Fibroblast of peridontal ligament (primary cell): ENCODE measurements at regions not wholly inside any gene's neighbourhood (a gene's known extent, or its start where the extent isn't known, plus 50 kb on each side); places are given as distances from the start of the nearest gene placed in this dataset.

Source experiments
- DNase-seq: peaks from one replicate; pipeline ENCODE4 v3.0.0-alpha.2; 2010; ENCODE audit errors: extremely low read depth

GRCh38 chr1:67560580-67561255 lies 124.3 kb upstream of the GADD45A start:
- peak; percentile 44 for DNase-seq

GRCh38 chr1:67561704-67562113 lies 123.3 kb upstream of the GADD45A start:
- DNase-seq = peak; percentile 83

DNA sequence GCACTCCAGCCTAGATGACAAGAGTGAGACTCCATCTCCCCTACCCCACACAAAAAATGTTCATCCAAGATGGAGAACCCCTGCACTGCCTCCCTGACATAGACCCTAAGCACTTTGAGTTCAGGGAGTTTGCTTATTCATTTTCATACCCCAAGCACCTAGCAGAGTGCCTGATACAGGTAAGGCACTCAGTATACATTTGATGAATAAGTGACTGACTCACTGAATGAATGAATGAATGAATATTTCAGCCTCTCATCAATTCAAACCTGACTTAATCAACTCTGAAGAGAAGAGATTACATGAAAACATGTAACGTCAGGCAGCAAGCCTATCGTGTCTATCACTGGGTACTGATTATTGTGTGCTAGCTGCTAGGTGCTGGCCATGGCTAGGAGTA lies 121.3 kb upstream of the GADD45A start:
- no peak for DNase-seq

DNA sequence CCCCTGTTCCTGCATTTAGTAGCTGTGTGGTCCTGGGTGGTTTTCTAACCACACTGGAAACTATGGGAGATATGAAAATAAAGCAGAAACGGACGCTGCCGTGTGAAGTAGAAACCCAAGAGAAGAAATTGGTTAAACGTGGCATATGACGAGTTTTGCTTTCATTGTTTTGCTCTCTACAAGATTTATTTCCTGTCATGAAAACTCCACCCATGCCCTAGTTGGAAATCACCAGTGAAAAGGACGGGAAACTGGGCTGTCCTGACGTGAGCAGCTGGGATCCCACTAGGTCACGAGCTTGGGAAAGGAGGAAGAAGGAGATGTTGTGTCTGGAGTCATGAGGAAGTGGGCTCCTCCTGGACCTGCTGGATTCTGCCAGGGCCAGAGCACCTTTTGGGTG lies 120.8 kb upstream of the GADD45A start:
- DNase-seq = peak; percentile 82

- no peak for DNase-seq
These were observed 118.1 kb upstream of the GADD45A start for GRCh38 chr1:67566803-67567377.

- DNase-seq = peak; percentile 86
These were observed 114.4 kb upstream of the GADD45A start for GRCh38 chr1:67570486-67571143.

DNA sequence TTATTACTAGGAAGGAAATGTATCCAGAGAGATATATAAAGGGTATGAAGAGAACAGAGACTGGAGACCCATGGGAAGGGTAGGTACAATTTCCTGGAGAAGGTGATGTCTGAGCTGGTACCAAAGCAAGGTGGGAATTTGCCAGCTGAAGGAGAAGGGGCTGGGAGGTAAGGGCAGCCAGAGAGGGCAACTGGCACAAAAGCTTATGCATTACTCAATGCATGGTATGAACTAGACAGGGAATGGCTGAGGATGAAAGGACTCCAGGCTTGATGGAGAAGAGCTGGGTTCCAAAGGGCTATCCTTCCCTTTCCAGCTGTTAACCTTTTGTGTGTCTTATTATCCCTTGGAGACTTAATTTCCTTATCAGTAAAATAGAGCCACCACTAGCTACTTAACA lies 113.6 kb upstream of the GADD45A start:
- no peak for DNase-seq

GRCh38 chr1:67571901-67572593 lies 113.0 kb upstream of the GADD45A start:
- no peak for DNase-seq

DNA sequence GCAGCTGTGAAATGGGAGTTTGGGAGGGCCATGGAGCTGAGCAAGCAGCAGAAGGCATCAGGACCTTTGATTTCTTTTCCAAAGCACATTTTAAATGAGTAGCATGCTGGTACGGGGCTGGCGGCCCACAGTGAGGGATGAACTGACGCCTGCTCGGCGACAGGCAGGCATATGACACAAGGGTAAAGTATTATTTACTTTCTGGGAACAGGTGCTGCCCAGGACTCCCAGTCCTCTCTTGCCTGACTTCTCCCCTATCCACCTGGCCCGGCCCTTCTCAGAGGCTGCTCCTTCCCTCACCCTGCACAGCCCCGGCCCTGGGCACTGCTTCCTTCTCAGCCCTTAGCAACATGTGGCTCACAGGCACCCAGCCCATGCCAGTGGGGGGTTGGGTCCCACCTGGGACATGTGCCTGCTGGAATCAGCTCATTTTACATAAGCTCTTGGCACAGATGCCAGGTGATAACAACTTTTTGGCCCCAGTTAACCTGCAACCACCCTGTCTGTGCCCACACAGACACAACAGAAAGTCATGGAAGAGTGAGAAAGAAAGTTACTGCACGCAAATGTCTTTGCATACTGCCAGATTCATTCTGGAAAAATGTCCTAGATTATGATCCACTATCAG lies 112.3 kb upstream of the GADD45A start:
- no peak for DNase-seq

- DNase-seq = peak; percentile 55
These were observed 111.6 kb upstream of the GADD45A start for GRCh38 chr1:67573311-67573872.

- DNase-seq = no peak
These were observed 110.8 kb upstream of the GADD45A start for GRCh38 chr1:67574221-67574620.

DNA sequence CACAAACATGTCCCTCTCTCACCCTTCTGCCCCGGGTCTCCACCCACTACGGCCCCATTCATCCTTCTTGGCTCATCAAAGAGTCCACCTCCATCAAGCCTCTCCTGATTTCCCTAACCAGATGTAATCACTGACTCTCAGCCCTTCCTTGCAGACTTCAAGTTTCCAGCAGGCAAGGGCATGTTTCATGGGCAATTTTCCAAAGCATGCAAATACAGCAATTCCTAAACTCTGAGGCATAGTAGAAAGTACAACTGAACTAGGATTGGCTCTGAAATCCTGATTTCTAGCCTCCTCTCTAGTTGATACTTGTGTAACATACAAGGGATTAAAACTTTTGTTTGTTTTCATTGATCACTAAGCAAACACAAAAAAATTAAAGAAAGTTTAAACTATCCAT lies 109.1 kb upstream of the GADD45A start:
- DNase-seq = peak; percentile 90

DNA sequence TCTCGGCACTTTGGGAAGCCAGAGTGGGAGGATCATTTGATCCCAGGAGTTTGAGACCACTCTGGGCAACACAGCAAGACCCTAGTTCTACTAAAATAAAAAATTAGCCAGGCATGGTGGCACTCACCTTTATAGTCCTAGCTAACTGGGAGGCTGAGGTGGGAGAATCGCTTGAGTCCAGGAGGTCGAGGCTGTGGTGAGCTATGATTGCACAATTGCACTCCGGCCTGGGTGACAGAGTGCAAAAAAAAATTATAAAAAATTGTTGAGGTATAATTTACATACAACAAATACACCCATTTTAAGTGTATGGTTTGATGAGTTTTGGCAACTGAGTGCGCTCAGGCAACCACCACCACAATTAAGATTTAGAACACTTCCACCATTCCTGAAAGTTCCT lies 108.5 kb upstream of the GADD45A start:
- no peak for DNase-seq

GRCh38 chr1:67577646-67578045 lies 107.4 kb upstream of the GADD45A start:
- no peak for DNase-seq

- no peak for DNase-seq
These were observed 106.5 kb upstream of the GADD45A start for GRCh38 chr1:67578397-67579020.

DNA sequence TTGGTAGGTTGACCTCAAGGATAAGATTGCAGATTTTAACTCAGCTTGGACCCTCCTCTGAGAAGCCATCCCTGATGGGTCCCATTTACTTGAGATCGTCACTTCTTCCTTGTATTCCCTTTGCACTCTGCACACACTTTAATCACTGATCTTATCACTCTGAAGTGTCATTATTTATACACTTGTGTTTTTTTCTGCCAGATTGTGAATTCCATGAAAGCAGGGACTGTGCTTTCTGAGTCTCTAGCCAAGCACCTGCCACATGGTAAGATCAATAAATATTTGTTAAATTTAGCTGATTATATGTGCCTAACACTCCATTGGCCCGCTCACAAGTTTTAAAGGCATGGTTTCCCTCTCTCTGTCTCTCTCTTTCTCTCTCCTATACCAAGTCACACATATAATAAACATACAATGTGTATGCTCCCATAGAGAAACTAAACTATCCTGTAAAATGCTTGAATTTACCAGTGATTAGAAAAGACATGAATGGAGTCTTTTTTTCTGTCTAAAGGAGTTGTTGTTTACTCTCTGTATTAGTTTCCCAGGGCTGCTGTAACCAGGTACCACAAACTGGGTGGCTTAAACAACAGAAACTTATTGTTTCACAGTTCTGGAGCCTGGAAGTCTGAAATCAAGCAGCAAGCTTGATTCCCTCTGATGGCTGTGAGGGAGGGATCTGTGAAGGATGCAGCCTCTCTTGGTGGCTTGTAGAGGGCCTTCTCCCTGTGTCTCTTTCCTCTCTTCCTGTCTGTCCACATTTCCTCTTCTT lies 105.2 kb upstream of the GADD45A start:
- no peak for DNase-seq

DNA sequence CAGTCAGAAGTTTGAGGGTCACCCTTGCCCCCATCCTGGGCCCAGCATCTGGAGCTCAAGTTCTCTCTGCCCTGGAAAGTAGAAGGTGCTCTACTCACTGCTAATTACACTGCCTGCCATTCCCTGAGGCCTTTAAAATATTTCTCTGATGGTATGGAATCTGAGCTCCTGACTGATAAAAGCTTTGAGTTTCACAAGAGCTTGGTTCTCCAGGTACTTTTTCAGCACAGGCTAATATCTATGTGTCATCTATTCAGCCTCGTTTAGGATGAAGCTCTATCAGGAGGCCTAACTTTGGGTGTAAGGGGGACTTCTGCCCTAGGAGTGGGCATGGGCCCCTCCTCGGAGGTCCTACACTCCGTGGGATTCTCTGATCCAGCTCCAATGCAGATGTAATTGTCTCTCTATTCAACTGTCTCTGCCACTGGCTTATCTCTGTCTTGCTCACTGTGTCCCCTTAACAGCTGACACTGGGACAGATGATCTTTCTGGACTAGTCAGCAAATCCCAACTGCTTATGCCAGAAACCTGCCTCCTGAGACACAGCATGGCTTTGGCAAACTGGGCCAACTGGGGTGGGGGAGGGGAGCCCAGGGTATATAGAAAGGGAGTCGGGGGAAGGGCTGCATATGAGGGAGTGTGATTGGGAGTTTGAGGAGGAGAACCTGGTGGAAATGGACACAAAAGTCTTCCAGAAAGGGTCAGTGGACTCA lies 104.2 kb upstream of the GADD45A start:
- DNase-seq = no peak

- peak; percentile 84 for DNase-seq
These were observed 102.2 kb upstream of the GADD45A start for GRCh38 chr1:67582625-67583461.

DNA sequence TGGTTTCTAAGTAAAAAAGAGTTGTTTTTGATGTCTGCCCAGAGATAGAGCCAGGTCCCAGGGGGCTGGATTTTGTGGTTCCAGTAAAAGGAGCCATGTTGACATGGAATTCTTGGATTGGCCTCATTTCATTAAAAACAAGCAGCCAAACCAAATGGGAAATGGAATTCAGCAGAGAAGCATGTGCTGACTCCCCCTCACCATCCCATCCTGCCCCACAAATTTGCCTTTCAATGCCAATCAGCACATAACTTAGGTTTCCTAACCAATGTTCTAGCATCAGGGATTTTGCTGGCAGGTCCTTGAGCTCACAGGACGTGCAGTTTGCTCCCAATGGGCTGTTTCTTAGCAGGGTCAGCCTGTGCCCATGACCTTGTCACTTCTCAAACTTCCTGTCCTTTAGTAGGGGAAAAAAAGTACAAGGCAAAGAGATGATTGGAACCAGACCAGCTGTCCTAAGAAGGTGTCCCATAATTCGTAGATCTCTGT lies 101.5 kb upstream of the GADD45A start:
- DNase-seq = peak; percentile 95
